HS-5 (cell line): ENCODE measurements at regions not wholly inside any gene's neighbourhood (a gene's known extent, or its start where the extent isn't known, plus 50 kb on each side); places are given as distances from the start of the nearest gene placed in this dataset.
A peak's percentile ranks its signal among the peaks of the same experiment; 100 is the strongest.
"Not testable (repeated sequence)": the region's sequence is repeated elsewhere in the genome, so short reads cannot be mapped to it uniquely, and the experiment has no call there.

Source experiments
- DNase-seq: peaks from one replicate; pipeline ENCODE4 v3.0.0-alpha.2; 2012; ENCODE audit warnings: low read depth

GRCh38 chr6:81624453-81624852 is 128.0 kb downstream of the TENT5A start:
- no peak for DNase-seq

- no peak for DNase-seq
These were observed 129.2 kb downstream of the TENT5A start for GRCh38 chr6:81623106-81623759.

- DNase-seq, result no peak
These were observed 130.6 kb downstream of the TENT5A start for GRCh38 chr6:81621816-81622395.

- no peak for DNase-seq
These were observed 138.2 kb downstream of the TENT5A start for GRCh38 chr6:81614292-81614691.

- DNase-seq, result peak; percentile 69
These were observed 138.9 kb downstream of the TENT5A start for GRCh38 chr6:81613606-81614005.

GRCh38 chr6:81612136-81612535 is 140.3 kb downstream of the TENT5A start:
- no peak for DNase-seq

- DNase-seq, result no peak
These were observed 142.7 kb downstream of the TENT5A start for GRCh38 chr6:81609736-81610135.

GRCh38 chr6:81608776-81609175 is 143.7 kb downstream of the TENT5A start:
- DNase-seq, result no peak

GRCh38 chr6:81606965-81607381 is 145.5 kb downstream of the TENT5A start:
- DNase-seq, result peak; percentile 75

GRCh38 chr6:81605526-81605925 is 147.0 kb downstream of the TENT5A start:
- no peak for DNase-seq

- no peak for DNase-seq
These were observed 150.6 kb downstream of the TENT5A start for GRCh38 chr6:81601918-81602317.

GRCh38 chr6:81600488-81600887 is 152.0 kb downstream of the TENT5A start:
- not testable (repeated sequence) for DNase-seq

- no peak for DNase-seq
These were observed 158.0 kb downstream of the TENT5A start for GRCh38 chr6:81594501-81594900.

GRCh38 chr6:81590314-81590691 is 162.2 kb downstream of the TENT5A start:
- DNase-seq, result no peak

GRCh38 chr6:81589465-81590313 is 162.8 kb downstream of the TENT5A start:
- DNase-seq, result no peak

- not testable (repeated sequence) for DNase-seq
These were observed 166.8 kb downstream of the TENT5A start for GRCh38 chr6:81585686-81586085.

- DNase-seq, result not testable (repeated sequence)
These were observed 168.3 kb downstream of the TENT5A start for GRCh38 chr6:81584156-81584555.

GRCh38 chr6:81575442-81575841 is 177.0 kb downstream of the TENT5A start:
- no peak for DNase-seq

- no peak for DNase-seq
These were observed 180.5 kb downstream of the TENT5A start for GRCh38 chr6:81572020-81572419.

GRCh38 chr6:81570681-81571080 is 181.8 kb downstream of the TENT5A start:
- no peak for DNase-seq

GRCh38 chr6:81568973-81569372 is 183.5 kb downstream of the TENT5A start:
- no peak for DNase-seq

GRCh38 chr6:81565071-81565470 is 187.4 kb downstream of the TENT5A start:
- DNase-seq, result no peak

- DNase-seq, result no peak
These were observed 187.9 kb downstream of the TENT5A start for GRCh38 chr6:81564470-81565068.
